IPS DF 6.9 (cell line): ENCODE measurements at regions not wholly inside any gene's neighbourhood (a gene's known extent, or its start where the extent isn't known, plus 50 kb on each side); places are given as distances from the start of the nearest gene placed in this dataset.

Source experiments
- DNase-seq: peaks from one replicate; pipeline ENCODE4 v3.0.0-alpha.2; 2013; ENCODE audit warnings: low read depth, low spot score
- H3K27ac ChIP-seq: one replicate; pipeline ENCODE4 v1.5.1; 2013; ENCODE audit warnings: low read length, control low read depth
- H3K27me3 ChIP-seq: 2 replicates; pipeline ENCODE4 v1.6.1; 2013; ENCODE audit warnings: mild to moderate bottlenecking, low read length; ENCODE audit not compliant: control insufficient read depth, insufficient read depth
- H3K36me3 ChIP-seq: 2 replicates; pipeline ENCODE4 v1.6.1; 2013; ENCODE audit warnings: low read length; ENCODE audit not compliant: control insufficient read depth, insufficient read depth
- H3K4me1 ChIP-seq: 2 replicates; pipeline ENCODE4 v1.6.1; 2013; ENCODE audit warnings: low read length; ENCODE audit not compliant: control insufficient read depth, insufficient read depth
- H3K4me3 ChIP-seq: 2 replicates; pipeline ENCODE4 v1.5.1; 2013; ENCODE audit warnings: mild to moderate bottlenecking, low read length
- H3K9me3 ChIP-seq: 2 replicates; pipeline ENCODE4 v1.6.1; 2013; ENCODE audit warnings: low read length, inconsistent platforms; ENCODE audit not compliant: control insufficient read depth, insufficient read depth
- WGBS: extraction: QIAGEN DNeasy Blood & Tissue Kit; methylation state at CpG from one replicate; pipeline ENCODE4 v1.1.7; 2013; ENCODE audit warnings: mixed read lengths, missing lambda C conversion rate; ENCODE audit not compliant: insufficient read length, insufficient coverage; 5-methylcytosine and 5-hydroxymethylcytosine counted together

DNA sequence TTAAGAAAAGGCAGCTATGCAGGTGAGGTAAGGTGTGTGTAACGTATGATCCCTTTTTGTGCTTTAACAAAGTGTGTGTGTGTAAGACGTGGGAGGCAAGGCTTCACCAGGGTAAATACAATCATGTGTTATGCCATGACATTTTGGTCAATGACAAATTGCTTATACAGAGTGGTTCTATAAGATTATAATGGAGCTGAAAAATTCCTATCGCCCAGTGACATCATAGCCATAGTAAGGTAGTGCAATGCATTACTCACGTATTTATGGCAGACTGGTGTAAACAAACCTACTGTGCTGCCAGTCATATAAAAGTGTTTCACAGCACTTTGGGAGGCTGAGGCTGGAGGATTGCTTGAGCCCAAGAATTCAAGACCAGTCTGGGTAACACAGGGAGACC, 60.2 kb upstream of the LCTL start:
- H3K4me3 ChIP-seq: no peak overlapping the region
- no peaks in the 10 kb centered on the region for H3K36me3 ChIP-seq
- no peaks in the 10 kb centered on the region for H3K9me3 ChIP-seq
- DNase-seq: no peak
- H3K27me3 ChIP-seq: no peaks in the 10 kb centered on the region
- H3K27ac ChIP-seq: no peak overlapping the region
- peaks cover 8% of the 10 kb centered on the region for H3K4me1 ChIP-seq
- WGBS: no CpG with 5 or more reads among the region's 4 CpGs

- Histone ChIP-seq H3K36me3 (no peaks in the 10 kb centered on the region), H3K27ac (no peak overlapping the region), H3K4me3 (no peak overlapping the region), H3K27me3 (no peaks in the 10 kb centered on the region), H3K4me1 (peaks cover 2% of the 10 kb centered on the region; the same call in 1 of the 2 replicates), H3K9me3 (no peaks in the 10 kb centered on the region)
- DNase-seq: no peak
- no CpG with 5 or more reads among the region's 8 CpGs for WGBS
These were observed 63.4 kb upstream of the LCTL start for GRCh38 chr15:66628976-66629723.

- H3K4me3 ChIP-seq: no peak overlapping the region
- no CpG with 5 or more reads among the region's 4 CpGs for WGBS
- no peaks in the 10 kb centered on the region for H3K27me3 ChIP-seq
- no peaks in the 10 kb centered on the region for H3K9me3 ChIP-seq
- no peak for DNase-seq
- H3K27ac ChIP-seq: no peak overlapping the region
- peaks cover 5% of the 10 kb centered on the region; the same call in 1 of the 2 replicates for H3K4me1 ChIP-seq
- no peaks in the 10 kb centered on the region for H3K36me3 ChIP-seq
These were observed 64.2 kb upstream of the LCTL start for GRCh38 chr15:66629817-66630576.

- H3K27ac ChIP-seq: no peak overlapping the region
- H3K4me1 ChIP-seq: peaks cover 5% of the 10 kb centered on the region; the same call in 1 of the 2 replicates
- H3K27me3 ChIP-seq: no peaks in the 10 kb centered on the region
- H3K9me3 ChIP-seq: no peaks in the 10 kb centered on the region
- no peak overlapping the region for H3K4me3 ChIP-seq
- no CpG with 5 or more reads among the region's 17 CpGs for WGBS
- H3K36me3 ChIP-seq: no peaks in the 10 kb centered on the region
- no peak for DNase-seq
These were observed 65.1 kb upstream of the LCTL start for GRCh38 chr15:66630801-66631351.

- Histone ChIP-seq H3K27me3 (no peaks in the 10 kb centered on the region), H3K36me3 (no peaks in the 10 kb centered on the region), H3K9me3 (no peaks in the 10 kb centered on the region), H3K4me3 (no peak overlapping the region), H3K4me1 (peaks cover 5% of the 10 kb centered on the region; the same call in 1 of the 2 replicates), H3K27ac (no peak overlapping the region)
- no peak for DNase-seq
- WGBS: no CpG with 5 or more reads among the region's 7 CpGs
These were observed 65.9 kb upstream of the LCTL start for GRCh38 chr15:66631616-66632263.

DNA sequence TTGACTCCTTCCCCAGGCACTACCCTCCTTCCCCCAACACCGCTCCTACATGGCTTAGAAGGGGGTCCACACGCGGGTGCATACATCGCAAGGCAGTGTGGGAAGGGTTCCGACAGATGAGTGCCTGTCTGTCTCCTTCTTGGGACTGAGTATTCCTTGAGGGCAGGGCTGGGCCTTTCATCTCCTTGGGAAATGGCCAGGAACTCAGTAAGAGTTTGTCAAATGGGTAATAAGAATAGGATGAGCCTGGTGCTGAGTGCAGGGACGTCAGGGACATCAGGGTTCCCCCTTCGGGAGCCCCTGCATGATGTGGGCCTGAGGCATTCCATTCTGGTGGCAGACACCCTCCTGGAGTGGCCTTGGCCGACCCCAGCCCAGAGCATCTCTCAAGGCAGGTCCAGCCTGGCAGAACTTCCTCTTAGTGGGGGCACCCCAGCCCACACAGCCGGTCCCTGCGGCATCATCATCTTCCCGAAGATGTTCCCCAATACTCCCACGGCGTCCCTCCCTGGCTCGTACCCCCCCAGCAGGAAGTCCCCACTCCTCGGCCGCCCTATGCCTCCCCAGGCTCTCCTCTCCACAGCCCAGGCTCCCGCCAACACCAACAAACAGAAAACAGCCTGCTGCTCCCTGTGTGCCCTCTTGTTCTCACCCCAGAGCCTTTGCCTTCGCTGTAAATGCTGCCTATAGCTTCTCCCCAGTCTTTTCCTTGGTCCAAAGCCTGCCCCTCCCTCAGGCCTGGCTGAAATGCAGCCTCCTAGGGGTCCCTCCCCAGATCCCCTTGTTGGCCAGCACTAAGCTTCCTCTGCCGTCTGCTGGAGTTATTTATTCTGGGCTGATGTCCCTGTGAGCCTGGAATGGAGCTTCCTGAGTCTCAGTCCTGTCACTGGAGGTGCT, 67.5 kb upstream of the LCTL start:
- Histone ChIP-seq H3K4me3 (no peak overlapping the region), H3K36me3 (no peaks in the 10 kb centered on the region), H3K9me3 (no peaks in the 10 kb centered on the region), H3K4me1 (peaks cover 5% of the 10 kb centered on the region; the same call in 1 of the 2 replicates), H3K27me3 (no peaks in the 10 kb centered on the region), H3K27ac (no peak overlapping the region)
- no peak for DNase-seq
- WGBS: no CpG with 5 or more reads among the region's 19 CpGs

GRCh38 chr15:66633938-66634250, 68.1 kb upstream of the LCTL start:
- no peak overlapping the region for H3K27ac ChIP-seq
- DNase-seq: no peak
- H3K4me1 ChIP-seq: peaks cover 5% of the 10 kb centered on the region; the same call in 1 of the 2 replicates
- no peak overlapping the region for H3K4me3 ChIP-seq
- no CpG with 5 or more reads among the region's 3 CpGs for WGBS
- no peaks in the 10 kb centered on the region for H3K9me3 ChIP-seq
- no peaks in the 10 kb centered on the region for H3K36me3 ChIP-seq
- H3K27me3 ChIP-seq: no peaks in the 10 kb centered on the region

- no peaks in the 10 kb centered on the region for H3K36me3 ChIP-seq
- H3K4me3 ChIP-seq: no peak overlapping the region
- H3K27me3 ChIP-seq: no peaks in the 10 kb centered on the region
- H3K27ac ChIP-seq: no peak overlapping the region
- H3K4me1 ChIP-seq: peaks cover 3% of the 10 kb centered on the region; the same call in 1 of the 2 replicates
- no peak for DNase-seq
- no peaks in the 10 kb centered on the region for H3K9me3 ChIP-seq
- no CpG with 5 or more reads among the region's 5 CpGs for WGBS
These were observed 67.5 kb upstream of the SMAD6 start for GRCh38 chr15:66634540-66634939.

DNA sequence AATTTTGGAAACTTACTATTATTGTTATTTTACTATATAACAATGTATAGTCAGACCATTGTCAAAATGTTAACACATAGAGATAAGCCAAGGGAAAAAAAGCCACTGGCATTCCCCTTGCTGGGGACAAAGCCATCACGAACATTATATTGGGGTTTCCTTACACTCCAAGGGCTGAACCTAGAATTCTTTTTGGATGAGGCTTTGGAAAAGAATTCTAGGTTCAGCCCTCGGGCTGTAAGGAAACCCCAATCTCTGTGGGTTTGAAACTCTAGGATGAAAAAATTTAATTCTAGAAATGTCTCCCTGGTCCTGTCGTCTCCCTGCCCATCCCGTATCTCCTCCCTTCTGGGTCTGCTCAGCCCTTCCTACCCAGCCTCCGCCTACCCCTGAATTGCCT, 67.0 kb upstream of the SMAD6 start:
- no peak for DNase-seq
- no peaks in the 10 kb centered on the region for H3K9me3 ChIP-seq
- no peaks in the 10 kb centered on the region for H3K36me3 ChIP-seq
- no peak overlapping the region for H3K27ac ChIP-seq
- no CpG with 5 or more reads among the region's 5 CpGs for WGBS
- H3K4me3 ChIP-seq: no peak overlapping the region
- H3K4me1 ChIP-seq: peaks cover 3% of the 10 kb centered on the region; the same call in 1 of the 2 replicates
- no peaks in the 10 kb centered on the region for H3K27me3 ChIP-seq
